NB4 (cell line): ENCODE measurements at regions not wholly inside any gene's neighbourhood (a gene's known extent, or its start where the extent isn't known, plus 50 kb on each side); places are given as distances from the start of the nearest gene placed in this dataset.
"Not testable (repeated sequence)": the region's sequence is repeated elsewhere in the genome, so short reads cannot be mapped to it uniquely, and the experiment has no call there.

Experiments used
- MYC ChIP-seq: IDR thresholded peaks from 2 replicates; pipeline ENCODE4 v1.6.1; 2011; ENCODE audit warnings: low read depth, low read length
- POLR2A ChIP-seq: IDR thresholded peaks from 2 replicates; pipeline ENCODE4 v1.6.1; 2011; ENCODE audit warnings: mild to moderate bottlenecking; ENCODE audit not compliant: insufficient read length; ENCODE audit errors: extremely low read depth
- TF ChIP-seq, protein P1 (sequence below): IDR thresholded peaks from one replicate; pipeline ENCODE4 v1.5.1; 2012; ENCODE audit warnings: low read depth, low read length
- TF ChIP-seq, protein P2 (sequence below): IDR thresholded peaks from 2 replicates; pipeline ENCODE4 v1.6.1; 2011; ENCODE audit warnings: low read depth, low read length

DNA sequence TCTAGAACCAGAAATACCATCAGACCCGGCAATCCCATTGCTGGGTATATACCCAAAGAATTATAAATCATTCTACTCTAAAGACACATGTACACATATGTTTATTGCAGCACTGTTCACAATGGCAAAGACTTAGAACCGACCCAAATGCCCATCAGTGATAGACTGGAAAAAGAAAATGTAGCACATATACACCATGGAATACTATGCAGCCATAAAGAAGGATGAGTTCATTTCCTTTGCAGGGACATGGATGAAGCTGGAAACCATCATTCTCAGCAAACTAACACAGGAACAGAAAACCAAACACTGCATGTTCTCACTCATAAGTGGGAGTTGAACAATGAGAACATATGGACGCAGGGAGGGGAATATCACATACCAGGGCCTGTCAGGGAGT lies 64.2 kb upstream of the ADTRP start:
- TF ChIP-seq, protein P1, sequence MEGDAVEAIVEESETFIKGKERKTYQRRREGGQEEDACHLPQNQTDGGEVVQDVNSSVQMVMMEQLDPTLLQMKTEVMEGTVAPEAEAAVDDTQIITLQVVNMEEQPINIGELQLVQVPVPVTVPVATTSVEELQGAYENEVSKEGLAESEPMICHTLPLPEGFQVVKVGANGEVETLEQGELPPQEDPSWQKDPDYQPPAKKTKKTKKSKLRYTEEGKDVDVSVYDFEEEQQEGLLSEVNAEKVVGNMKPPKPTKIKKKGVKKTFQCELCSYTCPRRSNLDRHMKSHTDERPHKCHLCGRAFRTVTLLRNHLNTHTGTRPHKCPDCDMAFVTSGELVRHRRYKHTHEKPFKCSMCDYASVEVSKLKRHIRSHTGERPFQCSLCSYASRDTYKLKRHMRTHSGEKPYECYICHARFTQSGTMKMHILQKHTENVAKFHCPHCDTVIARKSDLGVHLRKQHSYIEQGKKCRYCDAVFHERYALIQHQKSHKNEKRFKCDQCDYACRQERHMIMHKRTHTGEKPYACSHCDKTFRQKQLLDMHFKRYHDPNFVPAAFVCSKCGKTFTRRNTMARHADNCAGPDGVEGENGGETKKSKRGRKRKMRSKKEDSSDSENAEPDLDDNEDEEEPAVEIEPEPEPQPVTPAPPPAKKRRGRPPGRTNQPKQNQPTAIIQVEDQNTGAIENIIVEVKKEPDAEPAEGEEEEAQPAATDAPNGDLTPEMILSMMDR: not testable (repeated sequence)
- TF ChIP-seq POLR2A, MYC: not testable (repeated sequence)
- TF ChIP-seq, protein P2, sequence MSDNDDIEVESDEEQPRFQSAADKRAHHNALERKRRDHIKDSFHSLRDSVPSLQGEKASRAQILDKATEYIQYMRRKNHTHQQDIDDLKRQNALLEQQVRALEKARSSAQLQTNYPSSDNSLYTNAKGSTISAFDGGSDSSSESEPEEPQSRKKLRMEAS: not testable (repeated sequence)
